ENCODE measurements at regions not wholly inside any gene's neighbourhood (a gene's known extent, or its start where the extent isn't known, plus 50 kb on each side); places are given as distances from the start of the nearest gene placed in this dataset.
"Not testable (repeated sequence)": the region's sequence is repeated elsewhere in the genome, so short reads cannot be mapped to it uniquely, and the experiment has no call there.

- not testable (repeated sequence) for TF ChIP-seq POLR2AphosphoS5 (IDR thresholded peaks at IDR 0.05; ENCODE audit: borderline replicate concordance, low read depth, low read length); EZH2 (IDR thresholded peaks at IDR 0.05); FOXP2 (optimal IDR thresholded peaks at IDR 0.05; ENCODE audit: control extremely low read depth, extremely low read length, insufficient read depth)
These were observed 466.1 kb upstream of the BRINP3 start for GRCh38 chr1:190943722-190944121.
